PFSK-1 (cell line): ENCODE measurements at regions not wholly inside any gene's neighbourhood (a gene's known extent, or its start where the extent isn't known, plus 50 kb on each side); places are given as distances from the start of the nearest gene placed in this dataset.

Source experiments
- FOXP2 ChIP-seq: optimal IDR thresholded peaks from 2 replicates; pipeline ENCODE3; 2011; ENCODE audit warnings: borderline replicate concordance, control low read depth, inconsistent platforms; ENCODE audit not compliant: insufficient read depth; ENCODE audit errors: extremely low read length, extremely low read depth
- POLR2AphosphoS5 ChIP-seq: IDR thresholded peaks from 2 replicates; pipeline ENCODE4 v1.6.1; 2012; ENCODE audit warnings: low read depth, mild to moderate bottlenecking, control low read depth, low read length, moderate library complexity
- REST ChIP-seq, 2 experiments: IDR thresholded peaks; 2 replicates each; pipeline versions ENCODE4 v1.6.1 to v1.8.0; 2011 to 2012; ENCODE audit warnings: low read depth in 2 of 2, low read length in 2 of 2, control low read depth in 1 of 2, inconsistent platforms in 1 of 2, mild to moderate bottlenecking in 1 of 2, moderate library complexity in 1 of 2; ENCODE audit not compliant: insufficient read depth in 1 of 2
- SIN3A ChIP-seq: IDR thresholded peaks from 2 replicates; pipeline ENCODE4 v1.6.1; 2012; ENCODE audit warnings: mild to moderate bottlenecking, low read length, moderate library complexity, borderline replicate concordance; ENCODE audit not compliant: insufficient read depth
- TAF1 ChIP-seq: IDR thresholded peaks from 2 replicates; pipeline ENCODE4 v1.6.1; 2012; ENCODE audit warnings: low read length, control low read depth, borderline replicate concordance; ENCODE audit not compliant: insufficient read depth

DNA sequence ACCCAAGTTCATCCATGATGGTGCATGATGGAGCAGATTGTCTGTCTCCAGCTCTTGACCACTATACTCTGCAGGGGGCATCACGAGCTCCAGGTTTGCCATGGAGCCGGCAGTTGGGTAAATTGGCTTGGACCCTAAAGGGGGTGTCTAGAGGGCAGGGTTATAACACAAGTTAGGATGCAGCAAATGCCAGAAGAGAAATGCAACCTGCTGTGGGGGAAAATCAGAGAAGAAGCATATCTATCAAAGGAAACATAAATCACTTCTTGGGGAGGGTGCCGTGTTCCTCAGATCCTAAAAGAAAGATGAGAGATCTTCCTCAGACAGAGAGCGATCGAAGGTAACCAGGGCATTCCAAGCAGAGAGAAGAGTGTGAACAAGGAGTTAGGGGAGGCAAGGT lies 334.9 kb downstream of the C12orf75 start:
- TF ChIP-seq TAF1 (no peak), FOXP2 (no peak), POLR2AphosphoS5 (no peak), SIN3A (no peak), REST (IDR thresholded peaks at IDR 0.05; ENCODE audit: insufficient read depth in 1 of 2, low read depth in 2 of 2, low read length in 2 of 2) (no peak)

GRCh38 chr12:105667973-105668743 lies 337.7 kb downstream of the C12orf75 start:
- TF ChIP-seq SIN3A, result no peak
- no peak for TF ChIP-seq FOXP2
- no peak for TF ChIP-seq TAF1
- TF ChIP-seq REST (IDR thresholded peaks at IDR 0.05; ENCODE audit: insufficient read depth in 1 of 2, low read depth in 2 of 2, low read length in 2 of 2), result no peak
- no peak for TF ChIP-seq POLR2AphosphoS5

DNA sequence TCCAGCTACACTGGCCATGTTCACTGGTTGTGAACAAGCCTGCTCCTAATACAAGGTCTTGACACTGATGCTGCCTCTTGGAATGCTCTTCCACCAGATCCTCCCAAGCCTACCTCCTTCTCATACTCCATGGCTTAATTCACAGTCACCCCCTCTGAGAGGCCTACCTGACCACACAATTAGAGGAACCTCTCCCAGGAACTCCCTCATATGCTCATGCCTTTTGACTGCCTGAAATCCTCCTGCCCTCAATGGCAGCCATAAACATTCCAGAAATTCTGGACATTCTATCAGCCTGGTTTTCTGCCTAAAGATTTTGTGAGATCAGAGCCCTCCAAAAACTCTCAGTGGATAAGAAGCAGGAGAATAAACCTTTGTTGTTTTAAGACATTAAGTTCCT lies 340.2 kb downstream of the C12orf75 start:
- TF ChIP-seq TAF1 (no peak), SIN3A (no peak), REST (IDR thresholded peaks at IDR 0.05; ENCODE audit: insufficient read depth in 1 of 2, low read depth in 2 of 2, low read length in 2 of 2) (no peak), FOXP2 (no peak), POLR2AphosphoS5 (no peak)

DNA sequence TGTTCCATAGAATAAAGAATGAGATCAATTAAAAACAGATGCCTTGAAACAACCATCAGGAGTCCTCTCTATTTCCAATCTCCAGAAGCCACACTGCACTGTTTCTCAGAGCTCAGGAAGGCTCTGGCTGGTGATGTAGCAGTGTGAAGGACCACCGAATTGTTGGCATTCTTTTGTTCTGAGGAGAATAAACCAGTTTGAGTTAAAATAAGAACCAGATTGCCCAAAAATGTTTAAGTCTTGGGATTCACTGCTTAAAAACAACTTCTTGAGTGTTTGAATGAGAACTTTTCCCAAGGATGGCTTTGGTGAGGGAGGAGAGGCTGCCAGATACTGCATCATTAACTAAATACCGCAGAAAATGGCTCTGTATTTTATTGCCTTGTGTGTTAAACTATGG lies 341.2 kb downstream of the C12orf75 start:
- TF ChIP-seq POLR2AphosphoS5, result no peak
- no peak for TF ChIP-seq SIN3A
- TF ChIP-seq REST (IDR thresholded peaks at IDR 0.05; ENCODE audit: insufficient read depth in 1 of 2, low read depth in 2 of 2, low read length in 2 of 2), result no peak
- no peak for TF ChIP-seq FOXP2
- TF ChIP-seq TAF1, result no peak
